Astrocyte of the cerebellum (primary cell): ENCODE measurements at regions not wholly inside any gene's neighbourhood (a gene's known extent, or its start where the extent isn't known, plus 50 kb on each side); places are given as distances from the start of the nearest gene placed in this dataset.
A peak's percentile ranks its signal among the peaks of the same experiment; 100 is the strongest.

Source experiments
- DNase-seq: peaks from one replicate; pipeline ENCODE4 v3.0.0-alpha.2; 2011; ENCODE audit warnings: low read depth
- H3K4me3 ChIP-seq: 2 replicates; pipeline ENCODE4 v1.5.1; 2011; ENCODE audit warnings: mild to moderate bottlenecking, low read depth, low read length, moderate library complexity
- CTCF ChIP-seq: IDR thresholded peaks from 2 replicates; pipeline ENCODE4 v1.5.1; 2012; ENCODE audit warnings: low read length, low read depth, moderate library complexity, mild to moderate bottlenecking; ENCODE audit errors: missing control alignments
- in situ Hi-C: cut with HindIII; loops from 2 replicates; pipeline ENCODE4 v1.10.0; 2017; ENCODE audit warnings: low sequenced_read_pairs

- H3K4me3 ChIP-seq: no peak overlapping the region
- no peak for DNase-seq
- in situ Hi-C loops: no loop called here
- peak; percentile 12 for TF ChIP-seq CTCF
Measured at GRCh38 chr1:82517586-82517985, 716.9 kb downstream of the ADGRL2 start.

DNA sequence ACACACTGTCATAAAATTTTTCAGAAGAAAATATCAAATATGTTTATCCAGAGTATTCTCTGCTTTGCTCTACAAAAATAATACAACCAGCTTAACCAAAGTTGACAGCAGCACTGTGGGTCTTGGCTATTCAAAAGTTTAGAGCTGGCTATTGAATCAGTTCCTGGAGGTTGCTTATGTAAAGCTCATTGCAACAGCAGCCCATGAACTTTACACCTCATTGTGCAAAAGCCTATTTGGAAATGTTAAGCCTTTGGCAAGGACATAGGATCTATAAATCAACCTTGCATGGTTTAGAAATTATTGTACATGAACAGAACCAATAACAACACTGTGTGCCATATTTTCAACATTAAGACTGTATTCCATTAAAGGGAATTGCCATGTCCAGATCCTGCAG, 714.9 kb downstream of the ADGRL2 start:
- no peak for DNase-seq
- no peak for TF ChIP-seq CTCF
- in situ Hi-C loops: no loop called here
- H3K4me3 ChIP-seq: no peak overlapping the region

DNA sequence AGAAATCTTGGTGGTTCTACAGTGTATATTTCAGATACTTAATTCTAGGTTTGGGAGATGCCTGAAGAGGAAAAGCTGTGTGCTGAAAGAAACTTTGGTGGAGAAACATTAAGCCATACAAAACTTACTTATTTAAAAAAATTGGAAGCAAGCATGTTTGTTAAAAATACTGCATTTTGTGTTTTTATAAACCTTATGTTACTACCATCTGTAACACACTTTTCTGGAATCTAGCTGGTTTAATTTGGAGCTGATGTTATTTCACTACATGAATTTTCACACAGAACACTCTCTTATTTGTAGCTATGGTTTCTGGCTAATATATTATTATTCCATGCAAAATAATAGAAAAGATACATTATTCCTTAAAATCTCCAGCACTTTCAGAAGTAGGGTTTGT, 710.7 kb downstream of the ADGRL2 start:
- no peak for TF ChIP-seq CTCF
- H3K4me3 ChIP-seq: no peak overlapping the region
- in situ Hi-C loops: no loop called here
- no peak for DNase-seq

- DNase-seq: no peak
- no peak for TF ChIP-seq CTCF
- H3K4me3 ChIP-seq: no peak overlapping the region
- in situ Hi-C loops: no loop called here
Measured at GRCh38 chr1:82510431-82510830, 709.7 kb downstream of the ADGRL2 start.

GRCh38 chr1:82507011-82507410, 706.3 kb downstream of the ADGRL2 start:
- no peak overlapping the region for H3K4me3 ChIP-seq
- in situ Hi-C loops: no loop called here
- TF ChIP-seq CTCF: no peak
- no peak for DNase-seq

- H3K4me3 ChIP-seq: no peak overlapping the region
- DNase-seq: peak; percentile 29
- in situ Hi-C loops: loop anchor here (5.0 kb wide), 1 partner anchor 37 kb away; no protein-coding TSS in a partner anchor
- TF ChIP-seq CTCF: no peak
Measured at GRCh38 chr1:82503822-82504221, 703.1 kb downstream of the ADGRL2 start.

DNA sequence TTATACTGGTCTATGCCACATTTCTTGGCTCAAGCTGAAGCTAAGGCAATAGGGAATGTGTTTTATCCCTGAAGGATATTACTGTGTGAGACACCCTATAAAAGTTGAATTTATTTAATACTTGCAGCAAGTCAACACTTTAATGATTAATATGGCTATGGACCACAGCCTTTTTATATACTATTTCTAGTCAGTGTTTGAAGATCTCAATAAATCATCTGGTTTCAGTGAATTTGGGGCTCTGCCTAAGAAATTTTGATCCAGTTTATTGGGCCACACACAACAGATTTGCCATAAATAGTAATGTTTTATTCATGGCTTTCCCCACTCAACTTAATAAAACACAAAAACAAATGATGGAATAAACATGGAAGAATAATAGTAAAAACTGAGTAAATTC, 698.3 kb downstream of the ADGRL2 start:
- no peak for DNase-seq
- H3K4me3 ChIP-seq: no peak overlapping the region
- in situ Hi-C loops: no loop called here
- no peak for TF ChIP-seq CTCF
